HG02610 (cell line): ENCODE measurements at regions not wholly inside any gene's neighbourhood (a gene's known extent, or its start where the extent isn't known, plus 50 kb on each side); places are given as distances from the start of the nearest gene placed in this dataset.
"Not testable (repeated sequence)": the region's sequence is repeated elsewhere in the genome, so short reads cannot be mapped to it uniquely, and the experiment has no call there.

Experiments
- ATAC-seq: cut with Tn5 transposase; IDR thresholded peaks from one replicate; pipeline ENCODE4 v1.9.1; 2021; ENCODE audit warnings: mild to moderate bottlenecking, moderate library complexity; ENCODE audit not compliant: unreplicated experiment

DNA sequence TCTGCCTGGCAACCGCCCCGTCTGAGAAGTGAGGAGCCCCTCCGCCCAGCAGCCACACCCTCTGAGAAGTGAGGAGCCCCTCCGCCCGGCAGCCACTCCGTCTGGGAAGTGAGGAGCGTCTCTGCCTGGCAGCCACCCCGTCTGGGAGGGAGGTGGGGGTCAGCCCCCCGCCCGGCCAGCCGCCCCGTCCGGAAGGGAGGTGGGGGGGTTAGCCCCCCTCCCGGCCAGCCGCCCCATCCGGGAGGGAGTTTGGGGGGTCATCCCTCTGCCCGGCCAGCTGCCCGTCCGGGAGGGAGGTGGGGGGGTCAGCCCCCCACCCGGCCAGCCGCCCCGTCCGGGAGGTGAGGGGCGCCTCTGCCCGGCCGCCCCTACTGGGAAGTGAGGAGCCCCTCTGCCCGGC lies 269.0 kb downstream of the FAM72C start:
- ATAC-seq, result not testable (repeated sequence)

- ATAC-seq, result no peak
These were observed 272.1 kb downstream of the FAM72C start for GRCh38 chr1:143699731-143700130.

- no peak for ATAC-seq
These were observed 272.7 kb downstream of the FAM72C start for GRCh38 chr1:143699115-143699514.

DNA sequence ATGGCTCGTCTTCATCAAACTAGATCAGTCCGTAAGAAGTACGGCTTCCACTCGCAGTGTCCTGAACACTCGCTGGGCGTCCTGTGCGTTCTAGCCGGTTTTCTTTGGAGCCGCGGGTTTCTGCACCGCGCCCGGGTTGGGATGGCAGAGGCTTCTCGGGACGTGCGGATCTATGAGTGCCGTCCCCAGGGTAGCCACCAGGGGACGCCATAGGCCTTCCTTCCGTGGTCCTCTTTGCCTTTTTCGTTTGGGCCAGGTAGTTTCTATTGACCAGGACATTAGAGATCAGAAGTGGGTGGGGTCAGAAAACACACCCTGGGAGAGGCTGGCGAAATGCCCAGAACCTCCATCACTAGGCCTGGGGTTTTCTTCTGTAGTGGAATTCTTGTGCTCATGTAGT lies 273.8 kb downstream of the FAM72C start:
- ATAC-seq, result no peak

DNA sequence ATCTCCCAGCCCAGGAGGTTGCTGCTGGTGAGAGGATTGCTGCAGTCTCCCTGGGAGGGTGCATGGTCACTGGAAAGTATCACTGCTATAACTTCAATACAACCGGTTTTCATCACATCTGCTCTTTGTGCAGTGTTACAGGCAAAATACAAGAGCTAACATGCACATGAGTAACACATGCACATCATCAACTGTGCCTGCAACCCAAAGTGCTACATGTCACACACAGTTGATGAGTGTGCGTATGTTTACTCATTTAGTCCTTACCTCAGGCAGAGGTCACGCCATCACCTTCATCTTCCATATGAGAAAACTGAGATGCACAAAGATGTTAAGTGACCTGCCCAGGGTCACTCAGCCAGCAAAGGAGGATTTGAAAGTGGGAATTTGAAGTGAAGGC lies 277.7 kb downstream of the FAM72C start:
- no peak for ATAC-seq

DNA sequence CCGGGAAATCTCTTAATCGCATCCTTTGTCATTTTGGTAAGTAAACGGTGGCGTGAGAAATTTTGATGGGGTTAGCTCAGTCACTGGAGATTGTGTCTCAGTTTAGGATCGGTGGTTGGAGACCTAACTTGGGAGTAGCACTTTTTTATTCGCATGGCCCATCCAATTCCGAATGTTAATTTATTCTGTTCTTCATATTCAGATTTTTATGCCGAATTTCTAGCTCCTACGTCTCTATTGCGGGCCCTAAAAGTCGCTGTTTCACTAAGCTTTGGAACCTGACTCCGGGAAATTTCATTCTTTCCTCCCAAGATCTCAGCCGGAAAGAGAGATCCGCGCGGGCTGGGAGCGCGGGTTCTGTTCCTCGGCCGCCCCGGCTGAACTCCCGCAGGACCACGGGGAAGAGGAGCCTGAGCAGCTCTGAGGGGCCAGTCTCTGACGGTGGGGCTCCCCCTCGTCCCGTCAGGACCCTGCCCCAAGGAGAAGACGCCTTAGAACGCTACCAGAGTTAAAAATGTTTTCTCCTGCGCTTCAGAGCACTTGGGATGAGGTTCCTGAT lies 279.7 kb downstream of the FAM72C start:
- ATAC-seq, result no peak

- no peak for ATAC-seq
These were observed 280.3 kb downstream of the FAM72C start for GRCh38 chr1:143691400-143691891.

DNA sequence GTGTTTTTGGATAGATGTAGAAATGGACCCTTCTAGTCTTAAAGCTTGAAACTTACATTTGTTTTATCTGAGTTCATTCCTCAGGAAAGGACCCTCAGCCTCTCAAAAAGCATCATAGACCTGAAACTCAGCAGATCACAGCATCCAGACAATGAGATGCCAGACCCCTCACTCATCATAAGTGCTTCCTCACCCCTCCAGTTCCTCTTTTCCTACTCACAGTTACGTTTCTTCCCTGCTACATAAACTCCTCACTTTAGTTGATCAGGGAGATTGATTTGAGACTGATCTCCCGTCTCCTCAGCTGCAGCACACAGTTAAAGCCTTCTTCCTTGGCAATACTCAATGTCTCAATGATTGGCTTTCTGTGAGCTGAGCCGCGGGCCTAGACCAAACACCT lies 282.0 kb downstream of the FAM72C start:
- ATAC-seq, result no peak

DNA sequence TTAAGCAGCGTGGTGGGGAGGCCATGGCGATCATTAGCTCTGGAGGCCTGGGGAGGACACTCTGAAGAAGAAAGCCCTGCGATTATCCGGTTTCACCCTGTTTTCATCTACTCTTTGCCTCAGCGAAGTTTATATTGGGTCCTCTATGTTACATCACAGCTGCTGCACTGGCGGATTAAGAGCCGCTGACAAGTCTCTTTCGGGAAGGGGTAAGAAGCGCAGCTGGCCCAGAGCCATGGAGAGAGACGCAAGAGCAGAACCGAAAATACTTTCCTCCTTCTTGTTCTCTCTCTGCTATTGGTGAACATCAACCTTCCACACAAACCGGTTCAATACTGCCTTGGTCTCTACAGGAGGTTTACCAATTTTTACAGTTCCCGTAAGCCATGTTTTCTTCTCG lies 291.5 kb downstream of the FAM72C start:
- ATAC-seq, result no peak

- no peak for ATAC-seq
These were observed 298.8 kb downstream of the FAM72C start for GRCh38 chr1:143672983-143673382.

GRCh38 chr1:143667730-143668129 lies 304.1 kb downstream of the FAM72C start:
- ATAC-seq, result no peak

GRCh38 chr1:143666851-143667250 lies 304.9 kb downstream of the FAM72C start:
- ATAC-seq, result no peak

DNA sequence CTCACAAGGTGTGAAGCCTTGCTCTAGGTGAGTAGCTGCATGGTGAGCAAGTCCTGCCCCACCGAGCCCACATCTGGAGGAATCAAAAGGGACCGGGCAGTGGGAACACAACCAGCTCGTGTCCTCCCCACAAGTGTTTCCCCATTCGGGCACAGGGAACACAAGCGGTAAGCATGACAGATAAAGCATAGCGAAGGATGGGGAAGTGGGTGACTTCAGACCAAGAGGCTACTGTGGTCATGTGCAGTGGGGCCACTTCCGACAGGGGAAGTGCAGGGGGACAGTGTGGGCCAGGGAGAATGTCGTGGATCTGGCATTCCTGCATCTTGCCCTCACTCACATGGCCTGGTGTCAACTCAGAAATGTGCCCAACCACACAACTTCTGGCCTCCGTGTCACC lies 306.2 kb downstream of the FAM72C start:
- no peak for ATAC-seq

DNA sequence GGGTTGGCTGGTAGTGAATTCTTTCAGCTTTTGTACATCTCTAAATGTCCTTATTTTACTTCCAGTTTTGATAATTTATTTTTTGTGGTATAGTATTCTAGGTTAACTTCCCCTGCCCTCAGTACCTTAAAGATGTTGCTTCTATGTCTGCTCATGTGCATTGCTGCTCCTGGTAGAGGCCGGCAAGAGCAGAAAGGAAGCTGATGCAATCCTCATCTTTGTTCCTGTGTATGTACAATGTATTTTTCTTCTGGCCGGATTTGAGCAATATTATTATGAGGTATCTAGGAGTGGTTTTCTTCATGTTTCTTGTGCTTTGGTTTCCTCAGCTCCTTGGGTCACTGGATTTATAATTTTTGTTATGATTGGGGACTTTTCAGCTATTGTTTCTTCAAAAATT lies 308.7 kb downstream of the FAM72C start:
- not testable (repeated sequence) for ATAC-seq

DNA sequence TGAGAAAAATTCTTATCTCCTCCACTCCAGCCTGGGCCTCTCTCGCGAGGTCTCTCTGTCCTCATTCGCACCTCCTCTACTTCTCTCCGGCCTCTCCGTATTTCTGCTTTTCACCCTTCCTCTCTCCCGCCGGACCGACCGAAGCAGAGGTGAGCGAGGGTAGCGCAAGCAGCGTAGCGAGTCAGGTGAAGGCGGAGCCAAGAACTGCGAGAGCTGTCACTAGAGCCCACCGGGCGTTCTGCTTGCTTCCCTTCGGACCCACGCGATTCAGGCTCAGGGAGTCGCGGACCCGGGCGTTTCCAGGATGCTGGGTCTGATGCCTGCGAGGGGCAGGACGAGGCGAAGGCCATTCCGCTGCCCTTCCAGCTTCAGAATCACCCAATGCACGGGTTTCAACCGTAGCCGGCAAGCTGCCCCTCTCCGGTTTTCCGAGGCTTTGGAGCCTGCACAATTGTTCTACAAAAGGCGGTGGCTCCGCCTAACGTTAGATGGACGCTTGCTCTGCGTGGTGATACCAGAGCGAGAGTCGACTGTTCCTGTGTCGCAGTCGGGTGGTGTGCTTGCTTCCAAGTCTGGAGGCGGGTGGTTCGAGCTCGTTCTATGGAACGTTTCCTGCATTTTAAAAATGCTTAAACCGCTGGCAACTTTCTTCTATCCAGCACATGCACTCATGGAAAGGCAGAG lies 310.2 kb downstream of the FAM72C start:
- ATAC-seq, result no peak

GRCh38 chr1:143660354-143660941 lies 311.3 kb downstream of the FAM72C start:
- no peak for ATAC-seq

DNA sequence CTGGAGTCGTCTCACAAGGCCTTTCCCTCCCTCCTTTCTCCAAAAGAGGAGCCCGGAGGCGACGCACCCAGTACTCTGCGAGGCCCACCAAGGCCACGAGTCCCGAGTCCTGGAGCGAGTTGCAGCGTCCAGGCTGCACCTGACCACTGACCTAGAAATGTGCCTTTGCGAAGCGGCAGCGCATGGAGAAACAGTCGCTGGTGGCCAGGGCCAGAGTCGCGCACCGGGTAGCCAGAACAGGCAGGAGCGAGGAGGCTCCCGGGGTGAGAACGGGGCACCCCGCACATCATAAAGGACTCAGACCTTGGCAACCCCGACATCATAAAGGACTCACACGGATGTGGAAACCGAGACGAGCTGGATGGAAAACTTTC lies 318.4 kb downstream of the FAM72C start:
- no peak for ATAC-seq

DNA sequence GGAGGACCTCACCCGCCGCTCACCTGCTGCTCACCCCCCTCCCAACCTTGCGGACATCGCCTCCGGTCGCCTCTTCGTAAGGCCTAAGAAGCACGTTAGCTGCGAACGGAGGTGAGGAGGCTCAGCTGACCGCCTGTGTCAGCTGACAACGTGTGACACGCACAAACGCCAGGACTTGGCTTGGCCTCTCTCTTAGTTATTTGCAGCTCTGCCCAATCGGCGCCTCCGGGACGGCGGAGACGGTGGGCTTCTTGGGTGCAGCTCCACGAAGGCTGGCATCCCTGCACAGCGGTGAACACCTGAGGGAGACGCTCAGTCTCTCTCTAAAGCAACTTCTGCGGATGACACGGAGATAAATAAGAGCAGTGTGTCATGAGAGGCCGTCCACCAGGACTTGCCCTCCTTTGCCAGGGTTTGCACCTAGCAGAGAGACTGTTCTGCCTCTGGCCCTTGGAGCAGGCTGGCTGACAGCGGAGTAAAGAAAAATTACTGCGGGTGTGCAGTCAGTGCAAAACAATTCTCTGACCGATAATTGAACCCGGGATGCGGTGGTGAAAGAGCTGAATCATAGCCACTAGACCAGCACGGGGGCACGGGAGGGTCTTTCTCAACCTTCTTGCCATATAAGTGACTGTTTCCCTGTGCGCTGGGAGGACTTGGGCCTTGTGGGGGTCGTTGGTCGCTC lies 318.9 kb downstream of the FAM72C start:
- ATAC-seq, result no peak

DNA sequence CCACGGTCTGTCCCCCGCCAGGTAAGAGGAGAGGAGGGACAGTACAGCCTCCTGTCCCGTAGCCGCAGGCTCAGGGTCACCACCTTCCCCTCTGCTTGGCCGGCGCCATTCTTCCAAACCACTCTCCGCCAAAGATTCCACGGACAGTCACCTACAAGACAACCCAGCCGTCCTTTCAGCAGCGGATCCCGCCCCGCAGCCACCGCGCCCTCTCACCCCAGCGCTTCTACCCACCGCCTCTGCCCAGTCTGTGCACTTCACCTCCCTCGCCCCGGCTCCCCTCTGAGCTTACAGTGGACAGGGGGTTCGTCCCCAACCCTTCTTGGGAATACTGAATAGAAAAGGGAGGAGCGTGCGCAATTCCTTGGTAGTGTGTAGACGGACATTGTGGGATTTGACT lies 319.6 kb downstream of the FAM72C start:
- ATAC-seq, result no peak

- ATAC-seq, result no peak
These were observed 320.3 kb downstream of the FAM72C start for GRCh38 chr1:143651350-143651992.

DNA sequence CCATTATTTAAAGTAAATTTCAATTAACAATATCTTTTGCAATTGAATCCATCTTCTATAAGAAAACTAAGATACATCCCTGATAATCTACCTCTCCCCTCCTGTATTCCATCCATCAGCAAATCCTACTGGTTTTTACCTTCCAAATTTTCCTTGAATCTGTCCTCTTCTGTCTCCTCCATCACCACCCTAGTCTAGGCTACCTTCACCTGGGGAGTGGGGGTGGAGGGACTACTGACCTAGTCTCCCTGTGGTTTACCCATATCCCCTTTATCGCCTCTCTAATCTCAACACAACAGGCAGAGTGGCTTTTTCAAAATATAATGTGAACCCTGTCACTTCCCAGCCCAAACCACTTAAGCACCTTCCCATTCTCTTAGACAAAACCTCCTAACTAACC lies 327.8 kb downstream of the FAM72C start:
- ATAC-seq, result not testable (repeated sequence)
